Neutrophil (primary cell): ENCODE measurements at regions not wholly inside any gene's neighbourhood (a gene's known extent, or its start where the extent isn't known, plus 50 kb on each side); places are given as distances from the start of the nearest gene placed in this dataset.

Experiments used
- H3K27ac ChIP-seq: fragments of 200-600 bp; sonication (generic); 2 replicates; pipeline ENCODE4 v1.5.1; 2016; ENCODE audit warnings: mild to moderate bottlenecking, moderate library complexity
- H3K27me3 ChIP-seq: fragments of 200-600 bp; sonication (generic); 2 replicates; pipeline ENCODE4 v1.6.0; 2016; ENCODE audit warnings: mild to moderate bottlenecking
- H3K36me3 ChIP-seq: fragments of 200-600 bp; sonication (generic); 2 replicates; pipeline ENCODE4 v1.5.1; 2017
- H3K4me1 ChIP-seq, 2 experiments: fragments of 200-600 bp in 1 of 2; sonication (generic) in 1 of 2; 1 replicate in 1 of 2; 2 replicates in 1 of 2; pipeline versions ENCODE4 v1.5.1 to v1.6.1; 2013 to 2016; ENCODE audit warnings: low read depth in 1 of 2, low read length in 1 of 2, mild to moderate bottlenecking in 1 of 2, moderate library complexity in 1 of 2; ENCODE audit not compliant: control insufficient read depth in 1 of 2, insufficient read depth in 1 of 2
- H3K4me3 ChIP-seq, 2 experiments: fragments of 200-600 bp in 1 of 2; sonication (generic) in 1 of 2; 1 replicate in 1 of 2; 2 replicates in 1 of 2; pipeline ENCODE4 v1.5.1; 2013 to 2016; ENCODE audit warnings: low read depth in 1 of 2, low read length in 1 of 2, mild to moderate bottlenecking in 1 of 2, moderate library complexity in 1 of 2
- H3K9me3 ChIP-seq: fragments of 200-600 bp; sonication (generic); 2 replicates; pipeline ENCODE4 v1.5.1; 2016
- CTCF ChIP-seq: fragments of 200-600 bp; sonication (generic); IDR thresholded peaks from 2 replicates; pipeline ENCODE4 v1.5.1; 2016; ENCODE audit warnings: antibody characterized with exemption

- H3K4me1 ChIP-seq, result no peaks in the 10 kb centered on the region
- no peaks in the 10 kb centered on the region for H3K36me3 ChIP-seq
- TF ChIP-seq CTCF, result no peak
- H3K9me3 ChIP-seq, result no peaks in the 10 kb centered on the region
- no peaks in the 10 kb centered on the region for H3K27me3 ChIP-seq
- no peak overlapping the region for H3K4me3 ChIP-seq
- H3K27ac ChIP-seq, result no peak overlapping the region
These were observed 236.3 kb downstream of the ZNF536 start for GRCh38 chr19:30608471-30608870.
